IMR-90 (cell line): ENCODE measurements at regions not wholly inside any gene's neighbourhood (a gene's known extent, or its start where the extent isn't known, plus 50 kb on each side); places are given as distances from the start of the nearest gene placed in this dataset.

Source experiments
- ATAC-seq: fragments of 200-7000 bp; cut with Tn5 transposase; 2 replicates; pipeline ENCODE4 v1.9.1; 2020; ENCODE audit warnings: low read depth, mild to moderate bottlenecking, moderate library complexity
- BruUV-seq: library from RNA; stranded (reverse); fragments of 400-500 nt; replicated peaks from 2 replicates; lab custom pipeline; 2021; lab: Mats Ljungman, UMichigan
- CTCF ChIA-PET: fragments of 300-600 bp; formaldehyde crosslinking; extraction: SDS; loops from one replicate; lab custom pipeline; 2021; ENCODE audit warnings: antibody characterized with exemption; lab: Yijun Ruan, JAX
- POLR2A ChIA-PET: fragments of 300-600 bp; sonication (Branson Sonifier 250); formaldehyde crosslinking; loops from one replicate; lab custom pipeline; 2022; ENCODE audit warnings: antibody characterized with exemption; ENCODE audit not compliant: unreplicated experiment; lab: Charles Lee
- DNase-seq: peaks from one replicate; pipeline ENCODE4 v3.0.0; 2013
- H2AFZ ChIP-seq: replicated peaks from 2 replicates; pipeline ENCODE3; 2013; ENCODE audit warnings: low read length, mild to moderate bottlenecking; ENCODE audit not compliant: poor library complexity
- H2AK5ac ChIP-seq: 2 replicates; pipeline ENCODE4 v1.6.1; 2013; ENCODE audit warnings: low read depth, low read length, inconsistent platforms
- H2AK9ac ChIP-seq: replicated peaks from 2 replicates; pipeline ENCODE3; 2013; ENCODE audit warnings: mild to moderate bottlenecking, low read depth, low read length, moderate library complexity; ENCODE audit not compliant: poor library complexity
- H2BK120ac ChIP-seq: 2 replicates; pipeline ENCODE4 v1.6.1; 2013; ENCODE audit warnings: low read depth, low read length, inconsistent platforms
- H2BK15ac ChIP-seq: 3 replicates; pipeline ENCODE4 v1.6.1; 2013; ENCODE audit warnings: low read depth, low read length, inconsistent platforms
- H2BK20ac ChIP-seq: 2 replicates; pipeline ENCODE4 v1.6.1; 2013; ENCODE audit warnings: low read depth, mild to moderate bottlenecking, inconsistent platforms, low read length, moderate library complexity
- H2BK5ac ChIP-seq: 2 replicates; pipeline ENCODE4 v1.6.1; 2013; ENCODE audit warnings: mild to moderate bottlenecking, low read depth, low read length, inconsistent platforms; ENCODE audit not compliant: poor library complexity, severe bottlenecking
- H3K14ac ChIP-seq: replicated peaks from 2 replicates; pipeline ENCODE4 v1.6.1; 2013; ENCODE audit warnings: low read depth, low read length, inconsistent platforms
- H3K18ac ChIP-seq: 2 replicates; pipeline ENCODE4 v1.6.1; 2013; ENCODE audit warnings: low read depth, low read length, control low read depth
- H3K23ac ChIP-seq: 2 replicates; pipeline ENCODE4 v1.6.1; 2013; ENCODE audit warnings: low read depth, low read length, inconsistent platforms
- H3K27ac ChIP-seq: 2 replicates; pipeline ENCODE4 v1.5.1; 2013; ENCODE audit warnings: mild to moderate bottlenecking, control low read depth, low read length; ENCODE audit not compliant: insufficient read depth
- H3K27me3 ChIP-seq: 2 replicates; pipeline ENCODE4 v1.6.1; 2013; ENCODE audit warnings: low read length; ENCODE audit not compliant: control insufficient read depth, insufficient read depth
- H3K36me3 ChIP-seq: 2 replicates; pipeline ENCODE4 v1.6.1; 2013; ENCODE audit warnings: low read length, mixed read lengths; ENCODE audit not compliant: control insufficient read depth, insufficient read depth
- H3K4ac ChIP-seq: 2 replicates; pipeline ENCODE4 v1.6.1; 2013; ENCODE audit warnings: low read depth, low read length, inconsistent platforms
- H3K4me1 ChIP-seq: 2 replicates; pipeline ENCODE4 v1.6.1; 2013; ENCODE audit warnings: low read length, mixed read lengths; ENCODE audit not compliant: control insufficient read depth, insufficient read depth
- H3K4me2 ChIP-seq: 2 replicates; pipeline ENCODE4 v1.6.1; 2013; ENCODE audit warnings: low read depth, mild to moderate bottlenecking, control low read depth, low read length, moderate library complexity
- H3K4me3 ChIP-seq: 2 replicates; pipeline ENCODE4 v1.5.1; 2013; ENCODE audit warnings: low read depth, mild to moderate bottlenecking, control low read depth, low read length, moderate library complexity; ENCODE audit not compliant: insufficient read depth
- H3K56ac ChIP-seq: 2 replicates; pipeline ENCODE4 v1.6.1; 2013; ENCODE audit warnings: low read length, inconsistent platforms; ENCODE audit not compliant: insufficient read depth; ENCODE audit errors: extremely low read depth
- H3K79me1 ChIP-seq, 2 experiments: 2 replicates each; pipeline ENCODE4 v1.6.1; 2013; ENCODE audit warnings: low read length in 2 of 2, inconsistent platforms in 1 of 2, low read depth in 1 of 2
- H3K9ac ChIP-seq: 2 replicates; pipeline ENCODE4 v1.6.1; 2013; ENCODE audit warnings: low read depth, low read length, control low read depth
- H3K9me1 ChIP-seq: 2 replicates; pipeline ENCODE4 v1.6.1; 2013; ENCODE audit warnings: low read length, inconsistent platforms; ENCODE audit not compliant: insufficient read depth
- H3K9me3 ChIP-seq: 2 replicates; pipeline ENCODE4 v1.6.1; 2013; ENCODE audit warnings: low read length; ENCODE audit not compliant: control insufficient read depth, insufficient read depth
- H4K20me1 ChIP-seq: 2 replicates; pipeline ENCODE4 v1.6.1; 2013; ENCODE audit warnings: low read length, inconsistent platforms; ENCODE audit not compliant: insufficient read depth
- H4K5ac ChIP-seq: 2 replicates; pipeline ENCODE4 v1.6.1; 2013; ENCODE audit warnings: mild to moderate bottlenecking, low read depth, low read length, control low read depth
- H4K8ac ChIP-seq, 2 experiments: 2 replicates each; pipeline ENCODE4 v1.6.1; 2013; ENCODE audit warnings: low read depth in 2 of 2, low read length in 2 of 2, control low read depth in 1 of 2, inconsistent platforms in 1 of 2
- H4K91ac ChIP-seq: 2 replicates; pipeline ENCODE4 v1.6.1; 2013; ENCODE audit warnings: low read depth, low read length, inconsistent platforms; ENCODE audit not compliant: insufficient read depth
- BHLHE40 ChIP-seq: fragments of 150-350 bp; IDR thresholded peaks from 2 replicates; pipeline ENCODE4 v1.6.1; 2016; ENCODE audit warnings: mild to moderate bottlenecking, low read depth, low read length
- CEBPB ChIP-seq: IDR thresholded peaks from 2 replicates; pipeline ENCODE4 v1.6.1; 2012; ENCODE audit warnings: low read depth, low read length, improper control_type of control experiment
- MAFK ChIP-seq: IDR thresholded peaks from 2 replicates; pipeline ENCODE4 v1.6.1; 2012; ENCODE audit warnings: low read depth, low read length, improper control_type of control experiment
- MAZ ChIP-seq: IDR thresholded peaks from 2 replicates; pipeline ENCODE4 v1.6.1; 2012; ENCODE audit warnings: low read depth, mild to moderate bottlenecking, low read length, improper control_type of control experiment, moderate library complexity, borderline replicate concordance
- MXI1 ChIP-seq: IDR thresholded peaks from 2 replicates; pipeline ENCODE4 v1.6.1; 2012; ENCODE audit warnings: low read depth, mild to moderate bottlenecking, low read length, moderate library complexity, borderline replicate concordance
- NFE2L2 ChIP-seq: fragments of 150-350 bp; IDR thresholded peaks from 2 replicates; pipeline ENCODE4 v1.6.1; 2016; ENCODE audit warnings: low read depth, mild to moderate bottlenecking, low read length
- POLR2A ChIP-seq: IDR thresholded peaks from 2 replicates; pipeline ENCODE4 v1.6.1; 2012; ENCODE audit warnings: mild to moderate bottlenecking, low read depth, low read length
- RFX5 ChIP-seq: IDR thresholded peaks from 2 replicates; pipeline ENCODE4 v1.8.0; 2012; ENCODE audit warnings: low read depth, mild to moderate bottlenecking, low read length, moderate library complexity
- WGBS, 2 experiments: methylation state at CpG; one replicate each; pipeline versions ENCODE4 v1.1.5 to v1.1.7; 2013; ENCODE audit warnings: missing lambda C conversion rate in 2 of 2; ENCODE audit not compliant: insufficient read length in 1 of 2; ENCODE audit errors: extremely low coverage in 2 of 2; 5-methylcytosine and 5-hydroxymethylcytosine counted together
- dilution Hi-C: fragments of 300-500 bp; cut with HindIII; formaldehyde crosslinking; loops from one replicate; pipeline ENCODE4 v1.14.3; 2018; ENCODE audit warnings: low sequenced_read_pairs; ENCODE audit not compliant: unreplicated experiment
- in situ Hi-C: fragments of 300-500 bp; cut with MboI; formaldehyde crosslinking; loops from 3 replicates; pipeline ENCODE4 v1.14.3; 2019; ENCODE audit warnings: low sequenced_read_pairs, inconsistent platforms, mixed read lengths
- intact Hi-C: fragments of 100-400 bp; cut with micrococcal nuclease; formaldehyde crosslinking; loops from 2 replicates; pipeline ENCODE4 v1.10.0; 2022

- no peak overlapping the region for H4K91ac ChIP-seq
- whole genome bisulfite sequencing, 2 experiments, result no CpG with 5 or more reads among the region's 2 CpGs
- peaks cover 2% of the 10 kb centered on the region; the same call in 1 of the 2 replicates for H3K27me3 ChIP-seq
- in situ Hi-C loops, result no loop called here
- no peak overlapping the region for H4K5ac ChIP-seq
- H2AK5ac ChIP-seq, result no peak overlapping the region
- H3K27ac ChIP-seq, result no peak overlapping the region
- H3K4me1 ChIP-seq, result no peaks in the 10 kb centered on the region
- no peak overlapping the region for H3K56ac ChIP-seq
- no peak overlapping the region for H3K23ac ChIP-seq
- CTCF ChIA-PET, result no interaction called here
- no peaks in the 10 kb centered on the region for H4K20me1 ChIP-seq
- no peak overlapping the region for H3K18ac ChIP-seq
- no TSS peak for BruUV-seq
- no peaks in the 10 kb centered on the region for H3K36me3 ChIP-seq
- H3K14ac ChIP-seq, result no peak overlapping the region
- H3K9me3 ChIP-seq, result no peaks in the 10 kb centered on the region
- TF ChIP-seq NFE2L2 (no peak), BHLHE40 (no peak), RFX5 (no peak), MAFK (no peak), MAZ (no peak), MXI1 (no peak), CEBPB (no peak), POLR2A (no peak)
- dilution Hi-C loops, result no loop called here
- H3K9me1 ChIP-seq, result no peaks in the 10 kb centered on the region
- no peak for DNase-seq
- no peak overlapping the region for H2AFZ ChIP-seq
- no peak overlapping the region for H2BK120ac ChIP-seq
- H2BK20ac ChIP-seq, result no peak overlapping the region
- H3K4me3 ChIP-seq, result no peak overlapping the region
- intact Hi-C loops, result no loop called here
- H3K4ac ChIP-seq, result no peak overlapping the region
- H4K8ac ChIP-seq, result no peak overlapping the region
- no peak for ATAC-seq
- no peak overlapping the region for H3K4me2 ChIP-seq
- no peak overlapping the region for H2AK9ac ChIP-seq
- H2BK15ac ChIP-seq, result no peak overlapping the region
- H3K9ac ChIP-seq, result no peak overlapping the region
- POLR2A ChIA-PET, result no interaction called here
- no peaks in the 10 kb centered on the region for H3K79me1 ChIP-seq
- H2BK5ac ChIP-seq, result no peak overlapping the region
These were observed 101.9 kb upstream of the FAM204A start for GRCh38 chr10:118444069-118444468.
